Spinal cord (tissue), 9 donors: ENCODE measurements at regions not wholly inside any gene's neighbourhood (a gene's known extent, or its start where the extent isn't known, plus 50 kb on each side); places are given as distances from the start of the nearest gene placed in this dataset.
"Not testable (repeated sequence)": the region's sequence is repeated elsewhere in the genome, so short reads cannot be mapped to it uniquely, and the experiment has no call there.

Experiments used
- DNase-seq, 6 donors: peaks; one replicate each; pipeline versions ENCODE4 v3.0.0 to v3.0.0-alpha.2; 2013 to 2015; ENCODE audit warnings: low spot score in 6 of 6, low read depth in 4 of 6
- H3K27ac ChIP-seq: one replicate; pipeline ENCODE4 v1.5.1; 2013; ENCODE audit warnings: low read depth, low read length, control low read depth
- H3K27me3 ChIP-seq: one replicate; pipeline ENCODE4 v1.6.1; 2013; ENCODE audit warnings: low read length; ENCODE audit not compliant: control insufficient read depth, insufficient read depth
- H3K36me3 ChIP-seq: one replicate; pipeline ENCODE4 v1.6.1; 2013; ENCODE audit warnings: low read length; ENCODE audit not compliant: control insufficient read depth, insufficient read depth
- H3K4me1 ChIP-seq: one replicate; pipeline ENCODE4 v1.6.1; 2013; ENCODE audit warnings: low read length; ENCODE audit not compliant: control insufficient read depth, insufficient read depth
- H3K4me3 ChIP-seq: one replicate; pipeline ENCODE4 v1.5.1; 2013; ENCODE audit warnings: low read depth, low read length, control low read depth
- H3K9me3 ChIP-seq: one replicate; pipeline ENCODE4 v1.6.1; 2013; ENCODE audit warnings: low read length; ENCODE audit not compliant: control insufficient read depth, insufficient read depth
- WGBS: methylation state at CpG from one replicate; pipeline ENCODE4 v1.1.5; 2013; ENCODE audit warnings: missing lambda C conversion rate; ENCODE audit not compliant: insufficient coverage; 5-methylcytosine and 5-hydroxymethylcytosine counted together
- donor health status: healthy.

DNA sequence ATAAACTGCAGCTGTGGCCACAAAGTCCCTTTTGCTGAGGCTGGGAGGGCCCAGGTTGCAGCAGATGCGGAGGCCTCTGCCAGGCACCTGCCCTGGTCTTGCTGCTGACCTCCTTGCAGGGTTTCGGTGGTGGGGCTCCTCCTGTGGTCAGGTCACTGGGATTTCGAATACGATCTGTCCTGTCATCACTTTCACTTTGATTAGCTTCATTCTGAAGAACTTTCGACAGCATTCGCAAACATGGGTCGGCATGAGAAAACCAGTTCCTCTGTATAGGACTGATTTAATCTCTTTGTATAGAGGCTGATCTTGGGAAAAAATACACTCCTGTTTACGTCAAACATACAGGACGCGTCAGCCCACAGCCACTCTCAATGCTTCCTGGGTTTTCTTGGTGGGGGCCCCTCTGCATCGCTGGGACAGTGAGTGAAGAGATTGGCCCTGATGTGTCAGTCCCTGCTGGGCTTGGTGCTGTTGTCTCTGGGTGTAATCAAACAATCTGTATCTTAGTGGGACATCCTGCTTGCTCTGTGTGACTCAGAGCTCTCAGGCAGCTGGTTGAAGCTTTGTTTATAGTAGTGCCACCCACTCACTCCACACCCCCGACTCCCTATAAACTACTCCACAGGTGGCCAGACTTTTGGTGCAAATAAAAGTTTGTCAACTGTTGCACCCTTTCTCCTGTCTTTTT, 209.4 kb upstream of the CXCR4 start:
- 61% methylated on average over 5 of the region's 12 CpGs for WGBS
- Histone ChIP-seq H3K4me3 (no peak overlapping the region), H3K36me3 (no peaks in the 10 kb centered on the region), H3K4me1 (no peaks in the 10 kb centered on the region), H3K27me3 (no peaks in the 10 kb centered on the region), H3K27ac (no peak overlapping the region), H3K9me3 (no peaks in the 10 kb centered on the region)
- DNase-seq = no peak

DNA sequence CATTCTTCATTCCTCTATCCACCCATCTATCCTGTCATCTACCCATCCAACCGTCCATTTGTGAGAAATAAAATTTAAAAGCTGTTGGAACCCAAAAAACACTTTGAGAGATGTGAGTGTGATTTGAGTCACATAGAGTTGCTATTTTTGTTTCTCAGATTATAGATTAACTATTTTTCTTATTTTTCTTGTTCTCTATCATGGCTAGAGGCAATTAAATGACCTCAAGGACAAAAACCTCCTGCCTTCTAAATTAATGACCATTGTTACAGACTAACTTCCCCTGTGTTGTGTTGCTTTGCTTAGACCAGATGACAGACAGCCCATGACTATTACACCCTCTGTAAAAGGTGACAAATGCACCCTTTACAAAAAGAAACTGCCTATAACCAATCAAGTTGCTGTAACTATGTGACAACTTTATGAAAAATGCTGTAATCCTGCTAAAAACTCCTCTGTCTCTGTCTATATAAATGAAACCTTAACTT, 207.9 kb upstream of the CXCR4 start:
- no peak overlapping the region for H3K4me3 ChIP-seq
- WGBS = no CpG with 5 or more reads among the region's 1 CpG
- H3K27ac ChIP-seq = no peak overlapping the region

DNA sequence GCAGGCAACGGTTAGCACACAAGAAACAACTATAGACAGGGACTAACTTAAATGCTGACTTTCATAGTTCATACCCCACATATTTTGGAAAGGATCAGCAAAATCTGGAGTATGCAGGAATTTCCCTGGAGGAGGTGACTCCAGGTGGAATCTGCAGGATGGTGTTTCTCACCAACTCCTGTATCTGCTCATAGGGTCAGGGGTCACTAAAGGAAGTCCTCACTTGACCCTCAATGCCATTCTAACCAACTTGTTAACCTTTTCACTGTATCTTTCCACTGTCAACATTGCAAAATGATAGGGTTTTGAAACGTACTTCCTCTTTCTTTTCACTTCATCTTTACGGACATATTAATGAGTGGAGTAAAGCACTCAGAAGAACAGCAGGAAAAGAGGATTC, 207.0 kb upstream of the CXCR4 start:
- no peaks in the 10 kb centered on the region for H3K36me3 ChIP-seq
- no peaks in the 10 kb centered on the region for H3K9me3 ChIP-seq
- no peaks in the 10 kb centered on the region for H3K27me3 ChIP-seq
- no peak for DNase-seq
- no CpG with 5 or more reads among the region's 3 CpGs for WGBS
- no peak overlapping the region for H3K4me3 ChIP-seq
- no peak overlapping the region for H3K27ac ChIP-seq
- H3K4me1 ChIP-seq = no peaks in the 10 kb centered on the region

More for the DNA sequence above, 207.9 kb upstream of the CXCR4 start:
- Histone ChIP-seq H3K27me3 (no peaks in the 10 kb centered on the region), H3K36me3 (no peaks in the 10 kb centered on the region), H3K4me1 (no peaks in the 10 kb centered on the region), H3K9me3 (no peaks in the 10 kb centered on the region)
- DNase-seq = no peak

DNA sequence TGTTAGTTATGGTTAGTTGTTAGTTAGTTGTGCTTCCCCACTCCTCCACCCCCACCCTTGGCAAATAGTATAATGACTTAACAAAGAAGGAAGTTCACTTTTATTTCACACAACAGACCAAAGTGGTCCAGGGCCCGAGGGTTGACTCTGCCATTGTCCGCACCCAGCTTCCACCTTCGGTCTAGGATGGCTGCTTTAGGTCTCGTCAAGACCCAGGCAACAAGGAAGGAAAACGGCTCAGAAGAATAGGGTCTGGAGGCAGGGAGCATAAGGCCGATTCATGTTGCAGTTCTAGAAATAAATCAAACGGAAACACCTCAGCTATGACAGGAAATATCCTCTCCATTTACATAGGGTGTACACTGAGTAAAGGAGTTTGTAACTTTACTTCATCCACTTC, 206.0 kb upstream of the CXCR4 start:
- Histone ChIP-seq H3K27me3 (no peaks in the 10 kb centered on the region), H3K9me3 (no peaks in the 10 kb centered on the region), H3K4me3 (no peak overlapping the region), H3K4me1 (no peaks in the 10 kb centered on the region), H3K27ac (no peak overlapping the region), H3K36me3 (no peaks in the 10 kb centered on the region)
- DNase-seq = no peak
- 92% methylated on average over 4 of the region's 7 CpGs for WGBS

DNA sequence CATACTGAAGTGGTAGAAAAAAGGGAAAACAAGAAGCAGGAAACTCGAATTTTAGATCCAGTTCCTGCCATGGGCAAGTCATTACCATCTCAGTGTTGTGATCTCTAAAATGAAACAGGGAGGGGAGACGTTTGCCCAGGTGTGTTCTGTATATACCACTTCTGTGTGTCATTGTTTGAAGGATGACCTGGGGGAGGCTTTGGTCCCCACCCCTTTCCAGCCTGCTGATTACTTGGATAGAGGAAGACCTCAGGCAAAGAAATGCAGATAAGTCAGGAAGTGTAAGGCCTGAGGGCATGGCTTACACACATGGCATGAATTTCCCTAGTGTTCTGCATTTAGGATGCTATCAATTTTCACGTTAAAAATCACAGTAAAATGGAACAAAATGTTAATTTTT, 205.2 kb upstream of the CXCR4 start:
- 42% methylated on average over 2 of the region's 3 CpGs for WGBS
- no peak overlapping the region for H3K4me3 ChIP-seq
- no peak for DNase-seq

DNA sequence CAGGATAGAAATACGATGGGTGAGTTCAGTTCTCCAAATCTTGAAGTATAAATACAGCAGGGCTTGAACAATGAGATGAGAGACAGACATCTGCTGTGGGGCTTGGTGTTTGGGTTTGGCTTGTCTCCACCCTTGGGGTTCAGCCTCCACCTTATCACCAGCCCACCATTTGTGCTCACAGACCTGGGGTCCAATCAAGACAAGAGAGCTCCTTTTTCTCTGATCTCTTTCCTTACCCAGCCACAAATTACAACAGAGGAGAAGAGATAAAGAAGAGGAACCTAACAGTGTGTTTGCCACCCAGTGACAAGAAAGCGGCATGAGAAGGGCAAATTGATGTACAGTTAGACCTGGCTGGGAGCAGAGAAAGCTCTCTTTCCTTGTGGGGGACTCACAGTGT, 204.5 kb upstream of the CXCR4 start:
- 85% methylated on average over 1 of the region's 2 CpGs for WGBS
- Histone ChIP-seq H3K27me3 (no peaks in the 10 kb centered on the region), H3K36me3 (no peaks in the 10 kb centered on the region), H3K4me3 (no peak overlapping the region), H3K4me1 (no peaks in the 10 kb centered on the region), H3K9me3 (no peaks in the 10 kb centered on the region), H3K27ac (no peak overlapping the region)
- no peak for DNase-seq

More for the DNA sequence above, 205.2 kb upstream of the CXCR4 start:
- no peak overlapping the region for H3K27ac ChIP-seq
- no peaks in the 10 kb centered on the region for H3K4me1 ChIP-seq
- no peaks in the 10 kb centered on the region for H3K9me3 ChIP-seq
- H3K36me3 ChIP-seq = no peaks in the 10 kb centered on the region
- no peaks in the 10 kb centered on the region for H3K27me3 ChIP-seq

DNA sequence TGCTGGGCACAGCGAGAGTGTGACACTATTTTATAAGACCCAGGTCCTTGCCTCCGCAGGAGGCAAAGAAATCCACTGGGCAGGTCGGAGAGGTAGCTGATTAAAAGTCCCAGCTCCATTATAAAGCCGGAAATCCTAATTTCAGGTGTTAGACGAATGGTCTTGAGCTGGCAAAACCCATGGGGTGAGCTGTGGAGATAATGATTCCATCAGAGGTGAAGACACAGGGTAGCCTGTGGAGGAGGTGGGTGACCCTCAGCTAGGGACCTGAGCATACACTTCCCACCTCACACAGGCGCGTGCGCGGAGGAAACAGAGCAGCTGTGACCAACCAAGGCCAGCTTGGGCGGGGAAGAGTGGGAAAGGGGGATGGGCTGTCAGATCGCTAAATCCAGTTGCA, 201.7 kb upstream of the CXCR4 start:
- no peak for DNase-seq
- no peaks in the 10 kb centered on the region for H3K4me1 ChIP-seq
- WGBS = 69% methylated on average over 7 of the region's 11 CpGs
- no peak overlapping the region for H3K4me3 ChIP-seq
- no peaks in the 10 kb centered on the region for H3K36me3 ChIP-seq
- no peaks in the 10 kb centered on the region for H3K9me3 ChIP-seq
- H3K27me3 ChIP-seq = no peaks in the 10 kb centered on the region
- no peak overlapping the region for H3K27ac ChIP-seq

DNA sequence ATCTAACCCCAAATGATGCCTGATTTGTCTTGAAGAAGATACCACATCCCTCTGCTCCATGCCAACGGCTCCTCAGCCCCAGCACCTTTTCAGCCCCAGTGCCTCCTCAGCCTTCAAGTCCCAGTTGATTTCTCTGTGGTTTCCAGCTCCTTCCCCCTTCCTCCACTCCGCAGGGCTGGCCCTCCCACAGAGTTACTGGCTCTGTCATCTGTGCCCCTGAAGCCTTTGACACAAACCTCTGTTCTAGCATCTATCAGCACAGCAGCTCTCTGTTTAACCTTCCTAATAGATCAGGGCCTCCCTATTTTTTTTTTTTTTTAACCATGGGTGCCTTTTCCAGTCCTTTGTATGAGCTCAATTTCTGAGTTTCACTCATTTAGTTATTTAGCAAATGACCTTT, 201.3 kb upstream of the CXCR4 start:
- Histone ChIP-seq H3K27me3 (no peaks in the 10 kb centered on the region), H3K27ac (no peak overlapping the region), H3K4me3 (no peak overlapping the region), H3K36me3 (no peaks in the 10 kb centered on the region), H3K4me1 (no peaks in the 10 kb centered on the region), H3K9me3 (no peaks in the 10 kb centered on the region)
- WGBS = 18% methylated on average over 2 of the region's 2 CpGs
- DNase-seq = no peak

DNA sequence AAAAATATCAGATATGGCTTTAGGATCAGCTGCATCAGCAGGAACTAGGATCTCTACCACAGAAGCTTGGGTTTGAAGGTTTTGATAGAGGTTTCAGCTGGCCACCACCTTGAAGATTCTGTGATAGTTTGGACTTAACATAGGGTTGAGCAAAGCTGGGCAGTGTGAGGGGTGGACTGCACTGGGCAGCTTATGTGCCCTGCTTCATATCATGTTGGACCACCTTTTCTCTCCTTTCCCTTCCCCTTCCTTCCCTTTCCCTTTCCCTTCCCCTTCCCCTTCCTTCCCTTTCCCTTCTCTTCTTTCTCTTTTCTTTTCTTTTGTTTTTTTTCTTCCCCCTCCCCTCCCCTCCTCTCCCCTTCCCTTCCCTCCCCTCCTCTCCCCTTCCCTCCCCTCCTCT, 196.3 kb upstream of the CXCR4 start:
- H3K4me3 ChIP-seq = no peak overlapping the region
- H3K4me1 ChIP-seq = no peaks in the 10 kb centered on the region
- no peak for DNase-seq
- H3K9me3 ChIP-seq = no peaks in the 10 kb centered on the region
- no peaks in the 10 kb centered on the region for H3K27me3 ChIP-seq
- H3K27ac ChIP-seq = no peak overlapping the region
- H3K36me3 ChIP-seq = no peaks in the 10 kb centered on the region

DNA sequence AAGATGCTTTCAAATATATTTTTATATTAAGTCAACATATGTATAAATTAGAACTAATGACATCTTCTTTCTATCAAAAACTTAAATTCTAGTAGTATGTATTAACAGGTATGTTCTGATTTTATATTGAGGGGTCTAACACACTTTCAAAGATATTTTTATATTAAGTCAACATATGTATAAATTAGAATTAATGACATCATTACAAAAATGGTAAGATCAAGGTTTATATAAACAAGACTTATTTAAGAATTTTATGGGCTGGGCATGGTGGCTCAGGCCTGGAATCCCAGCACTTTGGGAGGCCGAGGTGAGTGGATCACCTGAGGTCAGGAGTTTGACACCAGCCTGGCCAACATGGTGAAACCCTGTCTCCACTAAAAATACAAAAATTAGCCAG, 194.6 kb upstream of the CXCR4 start:
- WGBS = 90% methylated on average over 1 of the region's 1 CpG
- H3K36me3 ChIP-seq, H3K27me3 ChIP-seq, H3K9me3 ChIP-seq, DNase-seq, H3K27ac ChIP-seq, H3K4me3 ChIP-seq, H3K4me1 ChIP-seq: not testable (repeated sequence)
